ENCODE measurements at regions not wholly inside any gene's neighbourhood (a gene's known extent, or its start where the extent isn't known, plus 50 kb on each side); places are given as distances from the start of the nearest gene placed in this dataset.

DNA sequence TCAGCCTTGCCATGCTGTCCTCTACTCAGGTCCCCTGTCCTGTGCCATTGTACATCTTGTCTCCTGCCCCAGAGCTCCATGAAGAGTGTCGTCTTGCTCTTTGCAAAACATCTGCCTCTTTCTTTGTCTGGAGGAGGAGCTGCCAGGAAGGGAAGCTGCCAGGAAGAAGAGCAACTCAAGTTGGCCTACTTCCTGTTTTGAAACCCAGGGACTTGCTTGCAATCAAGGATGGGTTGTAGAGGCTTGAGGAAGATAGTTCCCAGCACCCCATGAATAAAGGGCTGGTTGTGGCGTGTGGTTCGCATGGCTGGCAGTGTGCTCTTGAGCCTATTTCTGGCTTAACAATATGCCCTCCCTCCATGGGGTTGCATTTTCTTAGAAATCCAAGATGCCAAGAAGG lies 53.0 kb upstream of the CPEB4 start:
- DNase-seq, result no peak

DNA sequence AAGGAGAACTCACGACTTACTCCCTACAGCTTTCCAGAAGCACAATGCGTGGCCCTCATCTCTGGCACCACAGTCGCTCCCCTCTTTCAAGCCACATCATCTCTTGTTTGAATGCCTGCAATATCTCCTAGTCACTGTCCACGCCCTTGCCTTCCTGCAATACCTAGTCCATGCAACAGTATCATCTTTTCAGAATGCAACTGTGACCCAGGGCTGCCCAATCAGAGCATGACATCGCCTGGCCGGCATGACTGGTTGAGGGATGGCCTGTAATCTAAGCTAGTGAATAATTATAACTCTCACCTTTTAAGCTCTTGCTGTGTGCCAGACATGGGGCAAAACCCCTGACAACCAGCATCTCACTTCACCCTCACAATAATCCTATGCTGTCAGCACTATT lies 52.5 kb upstream of the CPEB4 start:
- no peak for DNase-seq

DNA sequence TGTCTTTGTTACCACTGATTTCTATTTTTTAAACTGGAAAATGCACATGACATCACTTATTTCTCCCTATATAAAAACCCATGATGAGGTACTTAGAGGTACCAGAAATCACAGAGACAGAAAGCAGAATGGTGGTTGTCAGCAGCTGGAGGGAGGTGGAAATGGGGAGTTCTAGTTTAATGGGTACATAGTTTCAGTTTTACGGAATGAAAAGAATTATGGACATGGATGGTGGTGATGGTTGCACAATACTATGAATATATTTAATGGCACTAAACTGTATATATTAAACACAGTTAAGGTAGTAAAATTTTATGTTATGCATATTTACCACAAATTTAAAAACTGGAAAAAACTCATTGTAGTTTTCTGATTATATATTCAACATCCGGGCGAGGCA lies 50.5 kb upstream of the CPEB4 start:
- DNase-seq, result no peak
